MM.1S (cell line): ENCODE measurements at regions not wholly inside any gene's neighbourhood (a gene's known extent, or its start where the extent isn't known, plus 50 kb on each side); places are given as distances from the start of the nearest gene placed in this dataset.

Experiments
- CTCF ChIP-seq: fragments of 300-600 bp; sonication (generic); IDR thresholded peaks from 2 replicates; pipeline ENCODE4 v1.5.1; 2016; ENCODE audit warnings: antibody characterized with exemption, low read length, mixed read lengths
- EZH2 ChIP-seq: fragments of 300-600 bp; sonication (generic); optimal IDR thresholded peaks from 2 replicates; pipeline ENCODE3; 2017; ENCODE audit warnings: low read depth, mild to moderate bottlenecking, antibody characterized with exemption, low read length, mixed read lengths

- TF ChIP-seq CTCF = no peak
- no peak for TF ChIP-seq EZH2
These were observed 105.1 kb upstream of the TNRC6C start for GRCh38 chr17:77853191-77853977.
